ENCODE measurements at regions not wholly inside any gene's neighbourhood (a gene's known extent, or its start where the extent isn't known, plus 50 kb on each side); places are given as distances from the start of the nearest gene placed in this dataset.

DNA sequence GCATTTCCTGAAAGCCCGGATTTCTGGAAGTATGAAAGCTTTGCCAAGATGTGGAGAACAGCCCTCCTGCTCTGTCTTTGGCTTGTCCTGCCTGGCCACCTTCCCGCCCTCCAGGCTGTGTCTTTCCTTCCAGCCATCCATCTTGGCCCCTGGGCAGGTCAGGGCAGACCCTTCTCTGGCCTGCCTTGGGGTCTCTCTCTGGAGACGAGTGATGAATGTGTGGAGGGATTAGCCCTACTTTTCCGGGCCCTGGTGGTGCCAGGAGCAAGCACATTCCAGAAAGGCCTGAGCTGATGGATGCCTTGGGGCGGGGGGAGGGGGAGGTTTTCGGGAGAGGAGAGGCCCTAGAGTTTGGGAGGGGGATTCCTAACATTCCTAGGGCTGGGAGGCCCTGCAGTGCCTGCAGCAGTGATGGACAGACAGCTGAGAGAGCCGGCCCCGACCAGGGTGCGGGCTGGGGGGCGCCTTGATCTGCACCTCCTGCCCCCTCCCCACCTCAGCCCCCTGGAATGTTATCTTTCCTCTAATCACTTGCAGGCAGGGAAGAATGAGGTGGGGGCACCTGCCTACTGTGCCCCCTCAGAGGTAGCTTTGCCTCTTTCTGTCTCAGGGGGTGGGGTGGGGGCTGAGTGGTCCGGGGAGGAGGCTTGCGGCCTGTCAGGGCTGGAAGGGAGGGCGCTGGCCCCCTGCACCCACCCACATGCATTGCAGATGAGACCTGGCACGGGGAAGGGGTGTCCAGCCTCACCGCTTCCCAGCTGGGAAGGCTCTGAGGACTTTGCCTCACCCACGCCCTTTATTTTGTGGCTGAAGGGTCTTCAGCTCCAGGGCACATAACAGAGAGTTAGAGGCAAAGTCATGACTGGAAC, 156.2 kb downstream of the DDX1 start:
- TF ChIP-seq, protein P1, sequence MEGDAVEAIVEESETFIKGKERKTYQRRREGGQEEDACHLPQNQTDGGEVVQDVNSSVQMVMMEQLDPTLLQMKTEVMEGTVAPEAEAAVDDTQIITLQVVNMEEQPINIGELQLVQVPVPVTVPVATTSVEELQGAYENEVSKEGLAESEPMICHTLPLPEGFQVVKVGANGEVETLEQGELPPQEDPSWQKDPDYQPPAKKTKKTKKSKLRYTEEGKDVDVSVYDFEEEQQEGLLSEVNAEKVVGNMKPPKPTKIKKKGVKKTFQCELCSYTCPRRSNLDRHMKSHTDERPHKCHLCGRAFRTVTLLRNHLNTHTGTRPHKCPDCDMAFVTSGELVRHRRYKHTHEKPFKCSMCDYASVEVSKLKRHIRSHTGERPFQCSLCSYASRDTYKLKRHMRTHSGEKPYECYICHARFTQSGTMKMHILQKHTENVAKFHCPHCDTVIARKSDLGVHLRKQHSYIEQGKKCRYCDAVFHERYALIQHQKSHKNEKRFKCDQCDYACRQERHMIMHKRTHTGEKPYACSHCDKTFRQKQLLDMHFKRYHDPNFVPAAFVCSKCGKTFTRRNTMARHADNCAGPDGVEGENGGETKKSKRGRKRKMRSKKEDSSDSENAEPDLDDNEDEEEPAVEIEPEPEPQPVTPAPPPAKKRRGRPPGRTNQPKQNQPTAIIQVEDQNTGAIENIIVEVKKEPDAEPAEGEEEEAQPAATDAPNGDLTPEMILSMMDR (IDR thresholded peaks at IDR 0.05), result no peak
- TF ChIP-seq POLR2AphosphoS5 (IDR thresholded peaks at IDR 0.05) (no peak), POLR2A (IDR thresholded peaks at IDR 0.05) (no peak), EP300 (IDR thresholded peaks at IDR 0.05; ENCODE audit: low read depth) (no peak)

All from transverse colon (tissue), 4 donors.